ENCODE measurements at regions not wholly inside any gene's neighbourhood (a gene's known extent, or its start where the extent isn't known, plus 50 kb on each side); places are given as distances from the start of the nearest gene placed in this dataset.

DNA sequence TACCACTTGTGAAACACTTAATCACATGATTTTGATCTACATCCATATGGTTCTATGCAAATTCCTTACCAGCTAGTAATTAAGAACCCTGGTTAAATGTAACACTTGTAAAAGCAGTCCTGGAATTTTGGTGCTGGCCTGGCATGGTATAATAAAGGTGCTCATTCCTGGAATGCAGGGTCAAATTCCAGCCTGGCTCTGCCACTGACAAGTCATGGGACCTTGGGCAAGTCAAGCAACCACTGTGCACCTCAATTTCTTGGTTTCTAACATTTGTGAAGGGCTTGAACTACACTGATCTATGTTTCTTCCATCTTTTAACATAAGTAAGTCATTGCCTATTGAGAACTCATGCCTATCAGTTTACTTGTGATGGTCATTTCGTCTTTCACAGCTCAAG, 91.9 kb upstream of the PIK3CG start:
- TF ChIP-seq CBX3 (IDR thresholded peaks at IDR 0.05; ENCODE audit: low read depth): no peak
- TF ChIP-seq, protein P1, sequence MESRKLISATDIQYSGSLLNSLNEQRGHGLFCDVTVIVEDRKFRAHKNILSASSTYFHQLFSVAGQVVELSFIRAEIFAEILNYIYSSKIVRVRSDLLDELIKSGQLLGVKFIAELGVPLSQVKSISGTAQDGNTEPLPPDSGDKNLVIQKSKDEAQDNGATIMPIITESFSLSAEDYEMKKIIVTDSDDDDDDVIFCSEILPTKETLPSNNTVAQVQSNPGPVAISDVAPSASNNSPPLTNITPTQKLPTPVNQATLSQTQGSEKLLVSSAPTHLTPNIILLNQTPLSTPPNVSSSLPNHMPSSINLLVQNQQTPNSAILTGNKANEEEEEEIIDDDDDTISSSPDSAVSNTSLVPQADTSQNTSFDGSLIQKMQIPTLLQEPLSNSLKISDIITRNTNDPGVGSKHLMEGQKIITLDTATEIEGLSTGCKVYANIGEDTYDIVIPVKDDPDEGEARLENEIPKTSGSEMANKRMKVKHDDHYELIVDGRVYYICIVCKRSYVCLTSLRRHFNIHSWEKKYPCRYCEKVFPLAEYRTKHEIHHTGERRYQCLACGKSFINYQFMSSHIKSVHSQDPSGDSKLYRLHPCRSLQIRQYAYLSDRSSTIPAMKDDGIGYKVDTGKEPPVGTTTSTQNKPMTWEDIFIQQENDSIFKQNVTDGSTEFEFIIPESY (IDR thresholded peaks at IDR 0.05; ENCODE audit: extremely low read depth, insufficient replicate concordance, low read length): no peak
- TF ChIP-seq EZH2phosphoT487 (IDR thresholded peaks at IDR 0.05; ENCODE audit: borderline replicate concordance): no peak
- no peak for TF ChIP-seq SP1 (IDR thresholded peaks at IDR 0.05; ENCODE audit: low read depth)
- no peak for TF ChIP-seq FOSL1 (IDR thresholded peaks at IDR 0.05; ENCODE audit: low read depth)
- TF ChIP-seq, protein P2, sequence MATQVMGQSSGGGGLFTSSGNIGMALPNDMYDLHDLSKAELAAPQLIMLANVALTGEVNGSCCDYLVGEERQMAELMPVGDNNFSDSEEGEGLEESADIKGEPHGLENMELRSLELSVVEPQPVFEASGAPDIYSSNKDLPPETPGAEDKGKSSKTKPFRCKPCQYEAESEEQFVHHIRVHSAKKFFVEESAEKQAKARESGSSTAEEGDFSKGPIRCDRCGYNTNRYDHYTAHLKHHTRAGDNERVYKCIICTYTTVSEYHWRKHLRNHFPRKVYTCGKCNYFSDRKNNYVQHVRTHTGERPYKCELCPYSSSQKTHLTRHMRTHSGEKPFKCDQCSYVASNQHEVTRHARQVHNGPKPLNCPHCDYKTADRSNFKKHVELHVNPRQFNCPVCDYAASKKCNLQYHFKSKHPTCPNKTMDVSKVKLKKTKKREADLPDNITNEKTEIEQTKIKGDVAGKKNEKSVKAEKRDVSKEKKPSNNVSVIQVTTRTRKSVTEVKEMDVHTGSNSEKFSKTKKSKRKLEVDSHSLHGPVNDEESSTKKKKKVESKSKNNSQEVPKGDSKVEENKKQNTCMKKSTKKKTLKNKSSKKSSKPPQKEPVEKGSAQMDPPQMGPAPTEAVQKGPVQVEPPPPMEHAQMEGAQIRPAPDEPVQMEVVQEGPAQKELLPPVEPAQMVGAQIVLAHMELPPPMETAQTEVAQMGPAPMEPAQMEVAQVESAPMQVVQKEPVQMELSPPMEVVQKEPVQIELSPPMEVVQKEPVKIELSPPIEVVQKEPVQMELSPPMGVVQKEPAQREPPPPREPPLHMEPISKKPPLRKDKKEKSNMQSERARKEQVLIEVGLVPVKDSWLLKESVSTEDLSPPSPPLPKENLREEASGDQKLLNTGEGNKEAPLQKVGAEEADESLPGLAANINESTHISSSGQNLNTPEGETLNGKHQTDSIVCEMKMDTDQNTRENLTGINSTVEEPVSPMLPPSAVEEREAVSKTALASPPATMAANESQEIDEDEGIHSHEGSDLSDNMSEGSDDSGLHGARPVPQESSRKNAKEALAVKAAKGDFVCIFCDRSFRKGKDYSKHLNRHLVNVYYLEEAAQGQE (IDR thresholded peaks at IDR 0.05; ENCODE audit: low read depth): no peak
- TF ChIP-seq ZNF274 (IDR thresholded peaks at IDR 0.05; ENCODE audit: low read depth, low read length): no peak
- TF ChIP-seq SIN3A (IDR thresholded peaks at IDR 0.05; ENCODE audit: low read depth): no peak
- H3K9me2 ChIP-seq (ENCODE audit: insufficient read depth): no peaks in the 10 kb centered on the region
- DNase-seq (ENCODE audit: low read depth, low spot score): peak; percentile 21
- POLR2A ChIA-PET: no interaction called here
- H3K4me1 ChIP-seq (ENCODE audit: control insufficient read depth in 1 of 2, insufficient read depth in 2 of 2, low read length in 2 of 2): peaks cover 56 to 94% of the 10 kb centered on the region in 2 experiments
- BruUV-seq (replicated peaks): no TSS peak
- peak overlapping the region; percentile 80 for H3K4me2 ChIP-seq (ENCODE audit: low read length)
- RAD21 ChIA-PET (ENCODE audit: low non-redundant PET in 1 of 2, low total read pairs in 2 of 2, uncharacterized antibody in 2 of 2, unreplicated experiment in 2 of 2): no interaction called here
- no peak overlapping the region for H2AFZ ChIP-seq (ENCODE audit: low read depth, low read length, poor library complexity, severe bottlenecking)
- H3K9me3 ChIP-seq (ENCODE audit: control insufficient read depth in 1 of 2, insufficient read depth in 1 of 2, low read depth in 1 of 2, low read length in 2 of 2): no peaks in the 10 kb centered on the region
- no peaks in the 10 kb centered on the region for H3K27me3 ChIP-seq (ENCODE audit: insufficient read depth, low read length)
- H3K9ac ChIP-seq (ENCODE audit: low read length): peak overlapping the region; percentile 63
- CTCF ChIA-PET: no interaction called here
- H3K4me3 ChIP-seq (replicated peaks in 1 of 2; ENCODE audit: low read depth in 1 of 2, low read length in 2 of 2): no peak overlapping the region
- no peaks in the 10 kb centered on the region for H4K20me1 ChIP-seq (ENCODE audit: insufficient read depth)
- peak; percentile 18; the same call in 1 of the 2 replicates for ATAC-seq
- H3K79me2 ChIP-seq (ENCODE audit: insufficient read depth, low read length): no peaks in the 10 kb centered on the region
- intact Hi-C loops (cut with micrococcal nuclease): no loop called here
- no peaks in the 10 kb centered on the region for H3K36me3 ChIP-seq (ENCODE audit: control insufficient read depth in 1 of 2, insufficient read depth in 2 of 2, low read length in 2 of 2)
- H3K27ac ChIP-seq (ENCODE audit: low read depth, low read length): peak overlapping the region; percentile 87
